Endothelial cell of umbilical vein (primary cell): ENCODE measurements at regions not wholly inside any gene's neighbourhood (a gene's known extent, or its start where the extent isn't known, plus 50 kb on each side); places are given as distances from the start of the nearest gene placed in this dataset.

ENCODE experiments used
- BruUV-seq: library from RNA; stranded (reverse); fragments of 400-500 nt; replicated peaks from 2 replicates; lab custom pipeline; 2021; lab: Mats Ljungman, UMichigan
- CTCF ChIA-PET: fragments of 300-600, 350-600 bp; sonication (Branson Sonifier 250); formaldehyde crosslinking; loops from one replicate; lab custom pipeline; 2021; ENCODE audit warnings: antibody characterized with exemption, inconsistent platforms; lab: Charles Lee
- POLR2A ChIA-PET: fragments of 300-600, 350-600 bp; sonication (Branson Sonifier 250); formaldehyde crosslinking; loops from one replicate; lab custom pipeline; 2021; ENCODE audit warnings: antibody characterized with exemption, inconsistent platforms; lab: Charles Lee
- DNase-seq: peaks from one replicate; pipeline ENCODE4 v3.0.0-alpha.2; 2011; ENCODE audit warnings: low read depth, low spot score
- FAIRE-seq: peaks from 2 replicates; lab custom pipeline; 2011; peaks lifted over from hg19 to GRCh38; lab: Jason Lieb, UNC
- H2AFZ ChIP-seq: 2 replicates; pipeline ENCODE4 v1.6.0; 2012; ENCODE audit warnings: low read depth, low read length, control low read depth, inconsistent platforms
- H3K27ac ChIP-seq: 2 replicates; pipeline ENCODE4 v1.5.1; 2011; ENCODE audit warnings: low read depth, mild to moderate bottlenecking, control low read depth, low read length, moderate library complexity; ENCODE audit not compliant: insufficient read depth
- H3K27me3 ChIP-seq, 2 experiments: 2 replicates each; pipeline versions ENCODE4 v1.6.0 to v1.6.1; 2011; ENCODE audit warnings: low read length in 2 of 2, mixed read lengths in 1 of 2; ENCODE audit not compliant: control insufficient read depth in 2 of 2, insufficient read depth in 2 of 2
- H3K36me3 ChIP-seq, 2 experiments: 2 replicates in 1 of 2; 3 replicates in 1 of 2; pipeline ENCODE4 v1.5.1; 2011; ENCODE audit warnings: low read length in 2 of 2, mild to moderate bottlenecking in 1 of 2, moderate library complexity in 1 of 2; ENCODE audit not compliant: control insufficient read depth in 2 of 2, insufficient read depth in 2 of 2; ENCODE audit errors: extremely low read depth in 1 of 2
- H3K4me1 ChIP-seq: 3 replicates; pipeline ENCODE4 v1.5.1; 2011; ENCODE audit warnings: mild to moderate bottlenecking, low read length; ENCODE audit not compliant: control insufficient read depth, insufficient read depth; ENCODE audit errors: extremely low read depth
- H3K4me2 ChIP-seq: 2 replicates; pipeline ENCODE4 v1.6.1; 2011; ENCODE audit warnings: low read length, control low read depth, mixed read lengths; ENCODE audit not compliant: insufficient read depth
- H3K4me3 ChIP-seq, 3 experiments: fragments of 200-600 bp in 1 of 3; sonication (generic), shearing (Covaris generic) in 1 of 3; replicated peaks in 1 of 3; 2 replicates each; pipeline ENCODE4 v1.5.1; 2011 to 2016; ENCODE audit warnings: control low read depth in 3 of 3, low read length in 3 of 3, mild to moderate bottlenecking in 2 of 3, inconsistent platforms in 1 of 3, low read depth in 1 of 3, moderate library complexity in 1 of 3; ENCODE audit not compliant: insufficient read depth in 1 of 3
- H3K79me2 ChIP-seq: 2 replicates; pipeline ENCODE4 v1.6.0; 2012; ENCODE audit warnings: low read length, inconsistent platforms; ENCODE audit not compliant: control insufficient read depth, insufficient read depth
- H3K9ac ChIP-seq: replicated peaks from 2 replicates; pipeline ENCODE3; 2011; ENCODE audit warnings: low read length, control low read depth; ENCODE audit not compliant: insufficient read depth; ENCODE audit errors: extremely low read depth
- H3K9me1 ChIP-seq: replicated peaks from 3 replicates; pipeline ENCODE4 v1.6.0; 2011; ENCODE audit warnings: mild to moderate bottlenecking, low read length; ENCODE audit not compliant: control insufficient read depth, insufficient read depth; ENCODE audit errors: extremely low read depth
- H3K9me3 ChIP-seq: replicated peaks from 2 replicates; pipeline ENCODE4 v1.5.1; 2012; ENCODE audit warnings: low read length, inconsistent platforms; ENCODE audit not compliant: control insufficient read depth, insufficient read depth
- H4K20me1 ChIP-seq: replicated peaks from 2 replicates; pipeline ENCODE3; 2011; ENCODE audit warnings: mild to moderate bottlenecking, low read length; ENCODE audit not compliant: control insufficient read depth, insufficient read depth; ENCODE audit errors: extremely low read depth
- CTCF ChIP-seq, 2 donors: IDR thresholded peaks; 1 replicate in 1 of 2; 2 replicates in 1 of 2; pipeline ENCODE4 v1.5.1; 2011; ENCODE audit warnings: low read length in 2 of 2, mild to moderate bottlenecking in 2 of 2, moderate library complexity in 2 of 2, control low read depth in 1 of 2, inconsistent platforms in 1 of 2, low read depth in 1 of 2; ENCODE audit not compliant: insufficient read depth in 1 of 2; ENCODE audit errors: extremely low read depth in 1 of 2
- EZH2 ChIP-seq: IDR thresholded peaks from 2 replicates; pipeline ENCODE4 v1.6.1; 2012; ENCODE audit warnings: borderline replicate concordance, low read depth, mild to moderate bottlenecking, moderate library complexity, low read length, inconsistent platforms; ENCODE audit not compliant: severe bottlenecking
- GATA2 ChIP-seq: IDR thresholded peaks from 2 replicates; pipeline ENCODE4 v1.7.0; 2011; ENCODE audit warnings: low read depth, mild to moderate bottlenecking, moderate library complexity, mixed read lengths, low read length; ENCODE audit not compliant: insufficient read length, insufficient read depth
- JUN ChIP-seq: IDR thresholded peaks from 2 replicates; pipeline ENCODE4 v1.6.1; 2011; ENCODE audit warnings: borderline replicate concordance, low read depth; ENCODE audit not compliant: insufficient read length, insufficient read depth
- MAX ChIP-seq: IDR thresholded peaks from 2 replicates; pipeline ENCODE4 v1.6.1; 2011; ENCODE audit not compliant: insufficient read depth, insufficient read length
- POLR2A ChIP-seq: IDR thresholded peaks from 2 replicates; pipeline ENCODE4 v1.6.1; 2012; ENCODE audit warnings: low read depth, mild to moderate bottlenecking, control low read depth, low read length
- dilution Hi-C: fragments of 300-500 bp; cut with MboI; formaldehyde crosslinking; loops from one replicate; pipeline ENCODE4 v1.15.0; 2019; ENCODE audit warnings: low sequenced_read_pairs; ENCODE audit not compliant: extremely low pct_ligation_motif_present
- intact Hi-C: fragments of 100-400 bp; cut with micrococcal nuclease; formaldehyde crosslinking; loops from one replicate; pipeline ENCODE4 v1.10.0; 2022

DNA sequence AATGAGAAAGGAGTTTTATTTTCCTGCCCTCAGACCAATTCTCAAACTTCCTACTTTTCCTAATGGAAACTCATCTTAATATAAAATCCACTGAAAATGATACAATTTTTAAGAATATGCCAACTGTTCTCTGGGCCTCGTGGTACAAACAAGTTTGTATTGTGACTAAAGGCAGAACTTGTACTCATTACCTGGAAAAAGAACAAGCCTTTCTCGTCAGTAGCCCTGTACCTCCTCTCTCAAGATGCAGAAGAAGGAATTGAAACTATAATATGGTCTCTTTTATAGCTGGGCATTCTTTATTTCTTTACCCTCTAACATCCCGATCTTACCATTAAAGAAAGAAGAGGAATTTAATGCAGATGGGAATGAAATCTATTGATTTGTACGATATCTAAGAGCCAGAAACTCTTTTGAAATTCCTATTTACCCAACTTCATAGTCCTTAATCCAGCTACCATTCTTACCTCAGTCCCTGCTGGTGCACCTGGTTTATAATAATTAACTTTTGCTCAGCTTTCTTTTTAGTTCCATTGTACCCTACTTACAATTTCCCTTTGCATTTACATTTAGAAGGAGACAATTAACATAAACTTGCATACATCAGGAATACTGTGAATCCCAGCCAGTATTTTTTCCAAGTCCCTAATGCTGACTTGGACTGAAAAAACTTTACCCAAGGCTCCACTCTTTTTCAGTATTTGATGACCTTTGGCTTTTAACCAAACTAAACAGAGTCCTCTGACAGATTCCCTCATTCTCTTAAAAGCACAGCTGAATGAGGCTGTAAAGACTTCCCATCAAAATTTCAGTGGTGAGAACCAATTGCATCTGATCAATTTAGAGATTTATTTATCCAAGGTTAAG, 1162.4 kb downstream of the BRINP3 start:
- dilution Hi-C loops: no loop called here
- Histone ChIP-seq H4K20me1 (no peaks in the 10 kb centered on the region), H3K4me2 (no peak overlapping the region), H3K4me3 (no peak overlapping the region), H3K9me1 (no peaks in the 10 kb centered on the region), H3K9me3 (no peaks in the 10 kb centered on the region), H3K79me2 (no peaks in the 10 kb centered on the region), H3K27me3 (no peaks in the 10 kb centered on the region), H3K36me3 (no peaks in the 10 kb centered on the region), H3K4me1 (no peaks in the 10 kb centered on the region), H3K27ac (no peak overlapping the region), H3K9ac (no peak overlapping the region), H2AFZ (no peak overlapping the region)
- FAIRE-seq: no peak
- ChIA-PET POLR2A (no interaction called here), CTCF (interaction anchor here (0.6 kb wide), 1 partner anchor 1704 kb away, joined by 3 read pairs; no protein-coding TSS in a partner anchor)
- intact Hi-C loops: no loop called here
- BruUV-seq: no TSS peak
- TF ChIP-seq CTCF (IDR thresholded peaks at IDR 0.05; ENCODE audit: extremely low read depth in 1 of 2, insufficient read depth in 1 of 2, low read depth in 1 of 2, low read length in 2 of 2) (no peak), MAX (no peak), POLR2A (no peak), EZH2 (no peak), GATA2 (no peak), JUN (no peak)
- DNase-seq: peak; percentile 6
